ENCODE measurements at regions not wholly inside any gene's neighbourhood (a gene's known extent, or its start where the extent isn't known, plus 50 kb on each side); places are given as distances from the start of the nearest gene placed in this dataset.

GRCh38 chr13:100848304-100848703 lies 173.7 kb upstream of the TMTC4 start:
- in situ Hi-C loops (cut with MboI) (no loop called here), intact Hi-C loops (cut with micrococcal nuclease) (loop anchor here (10.0 kb wide), 1 partner anchor 274 kb away; no protein-coding TSS in a partner anchor)
- DNase-seq (ENCODE audit: extremely low read depth in 1 of 4, low spot score in 3 of 4) (peak in 1 of 4 experiments; percentile 4), FAIRE-seq (no peak), ATAC-seq (no peak)
- no peaks in the 10 kb centered on the region for H3K79me2 ChIP-seq (ENCODE audit: control insufficient read depth, insufficient read depth, low read length)
- no peaks in the 10 kb centered on the region for H3K9me1 ChIP-seq (ENCODE audit: control insufficient read depth, insufficient read depth, low read length)
- H3K9me3 ChIP-seq (replicated peaks; ENCODE audit: control insufficient read depth, insufficient read depth, low read depth, low read length), result no peaks in the 10 kb centered on the region
- H3K4me1 ChIP-seq (replicated peaks in 1 of 2; ENCODE audit: control insufficient read depth in 2 of 2, insufficient read depth in 2 of 2, low read length in 2 of 2), result no peaks in the 10 kb centered on the region
- ChIA-PET POLR2A (no interaction called here), CTCF (ENCODE audit: low intra/inter-chr PET ratio) (no interaction called here)
- H3K27ac ChIP-seq (ENCODE audit: extremely low read depth, low read depth, low read length), result no peak overlapping the region
- H3K36me3 ChIP-seq (ENCODE audit: control insufficient read depth, insufficient read depth, low read length), result no peaks in the 10 kb centered on the region
- 0% methylated on average over 6 of the region's 6 CpGs for WGBS (ENCODE audit: insufficient coverage, low coverage, missing lambda C conversion rate)
- no peak overlapping the region for H3K4me2 ChIP-seq (ENCODE audit: insufficient read depth, low read length)
- H3K9ac ChIP-seq (ENCODE audit: insufficient read depth in 1 of 2, low read depth in 2 of 2, low read length in 2 of 2), result no peak overlapping the region
- H2AFZ ChIP-seq (ENCODE audit: low read depth, low read length), result no peak overlapping the region
- TF ChIP-seq CTCF (IDR thresholded peaks at IDR 0.05 in 2 of 3, conservative IDR thresholded peaks at IDR 0.05 in 1 of 3; ENCODE audit: insufficient read depth in 2 of 3, low read depth in 1 of 3, low read length in 3 of 3), result peak in 1 of 3 experiments; percentile 10; a peak in 1 of 6 replicates
- TF ChIP-seq ELK1 (CRISPR knock-in tag; IDR thresholded peaks at IDR 0.05), result no peak
- H3K4me3 ChIP-seq, result no peak overlapping the region
- no peaks in the 10 kb centered on the region for H3K27me3 ChIP-seq (ENCODE audit: control insufficient read depth in 2 of 2, insufficient read depth in 2 of 2, low read length in 2 of 2)
- no peaks in the 10 kb centered on the region for H4K20me1 ChIP-seq (replicated peaks; ENCODE audit: control insufficient read depth, insufficient read depth, low read length)
- no TSS peak for BruUV-seq (replicated peaks)
